ENCODE measurements at regions not wholly inside any gene's neighbourhood (a gene's known extent, or its start where the extent isn't known, plus 50 kb on each side); places are given as distances from the start of the nearest gene placed in this dataset.

- DNase-seq (ENCODE audit: low spot score in 2 of 2) = no peak
- no peak for FAIRE-seq
These were observed 93.4 kb upstream of the SEPTIN5 start for GRCh38 chr22:19620742-19621371.

- FAIRE-seq = no peak
These were observed 92.8 kb upstream of the SEPTIN5 start for GRCh38 chr22:19621373-19622060.

DNA sequence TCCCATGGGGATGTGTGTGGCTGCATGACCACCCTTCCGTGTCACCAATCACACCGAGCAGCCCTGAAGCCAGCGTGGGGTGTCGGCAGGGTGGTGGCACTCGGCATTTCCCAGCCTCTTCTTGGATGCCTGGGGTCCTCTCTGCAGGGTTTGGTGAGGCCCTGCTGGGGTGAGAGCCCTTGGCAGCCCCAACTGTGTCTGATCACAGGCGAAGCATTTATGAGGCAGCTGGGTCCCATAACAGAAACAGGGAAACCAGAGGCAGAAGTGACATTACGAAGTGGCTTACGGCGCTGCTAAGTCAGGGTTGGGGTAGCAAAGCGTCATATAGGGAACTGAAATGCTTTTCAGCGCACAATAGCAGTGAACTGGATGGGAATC, 92.3 kb upstream of the SEPTIN5 start:
- no peak for DNase-seq (ENCODE audit: low spot score in 2 of 2)
- FAIRE-seq = no peak

More at GRCh38 chr22:19621373-19622060, 92.8 kb upstream of the SEPTIN5 start:
- DNase-seq (ENCODE audit: low spot score in 2 of 2) = no peak

DNA sequence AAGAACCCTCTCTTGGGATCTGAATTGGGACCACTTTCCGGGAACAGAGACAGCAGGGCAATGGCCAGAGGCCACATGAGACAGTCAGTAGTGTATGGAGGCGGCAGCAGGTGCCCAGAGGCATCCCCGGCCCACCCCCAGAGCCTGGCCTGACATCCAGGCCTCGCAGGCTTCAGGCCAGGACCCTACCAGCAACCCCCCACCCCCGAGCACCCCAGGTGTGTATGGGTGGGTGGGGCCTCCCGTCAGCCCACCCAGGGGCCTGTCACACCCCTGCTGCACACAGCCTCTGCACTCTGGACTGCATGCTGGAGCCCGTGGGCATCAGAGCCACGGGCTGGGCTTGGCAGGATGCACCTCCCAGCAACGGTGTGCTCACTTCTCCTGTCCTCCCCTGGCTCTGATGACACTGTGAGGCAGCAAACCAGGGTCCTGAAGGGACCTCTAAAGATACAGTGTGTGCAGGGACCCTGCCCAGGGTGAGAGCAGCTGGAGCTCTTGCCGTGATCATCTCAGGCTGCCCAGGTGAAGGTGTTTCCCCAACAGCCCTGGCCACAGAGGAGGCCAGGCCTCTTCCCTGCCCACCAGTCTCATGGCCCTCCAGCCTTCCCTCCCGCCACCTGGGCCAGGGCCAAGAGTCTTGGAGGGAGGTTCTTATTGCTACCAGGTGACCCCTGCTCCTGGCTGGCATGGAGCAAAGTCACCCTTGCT, 88.8 kb upstream of the SEPTIN5 start:
- FAIRE-seq (no peak), DNase-seq (ENCODE audit: low spot score in 2 of 2) (no peak)

- no peak for DNase-seq (ENCODE audit: low spot score in 2 of 2)
- FAIRE-seq = no peak
These were observed 88.2 kb upstream of the SEPTIN5 start for GRCh38 chr22:19626042-19626587.

- DNase-seq (ENCODE audit: low spot score in 2 of 2) = no peak
- FAIRE-seq = no peak
These were observed 87.6 kb upstream of the SEPTIN5 start for GRCh38 chr22:19626666-19627065.

- DNase-seq (ENCODE audit: low spot score in 2 of 2) (no peak), FAIRE-seq (no peak)
These were observed 86.1 kb upstream of the SEPTIN5 start for GRCh38 chr22:19628038-19628776.

DNA sequence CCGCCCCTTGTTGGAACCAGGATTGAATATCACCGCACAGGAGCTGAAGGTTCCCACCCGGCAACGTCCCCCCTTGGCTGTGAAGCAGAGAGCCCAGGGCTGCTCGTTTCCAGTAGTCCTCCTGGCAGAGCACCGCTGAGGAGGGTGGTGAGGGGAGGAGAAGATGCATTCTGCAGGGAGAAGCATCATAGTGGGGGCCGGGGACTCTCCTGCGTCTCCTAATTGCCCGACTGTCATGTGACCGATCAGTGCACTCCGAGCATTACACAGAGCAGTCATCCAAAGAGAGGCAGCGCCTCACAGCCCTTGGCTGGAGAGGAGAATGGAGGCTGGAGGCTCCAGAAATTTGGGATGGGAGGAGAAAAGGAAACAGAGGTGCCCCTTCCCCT, 85.0 kb upstream of the SEPTIN5 start:
- FAIRE-seq = no peak
- no peak for DNase-seq (ENCODE audit: low spot score in 2 of 2)

- DNase-seq (ENCODE audit: low spot score in 2 of 2) = peak; percentile 76 to 91
- FAIRE-seq = no peak
These were observed 84.4 kb upstream of the SEPTIN5 start for GRCh38 chr22:19629720-19630419.

DNA sequence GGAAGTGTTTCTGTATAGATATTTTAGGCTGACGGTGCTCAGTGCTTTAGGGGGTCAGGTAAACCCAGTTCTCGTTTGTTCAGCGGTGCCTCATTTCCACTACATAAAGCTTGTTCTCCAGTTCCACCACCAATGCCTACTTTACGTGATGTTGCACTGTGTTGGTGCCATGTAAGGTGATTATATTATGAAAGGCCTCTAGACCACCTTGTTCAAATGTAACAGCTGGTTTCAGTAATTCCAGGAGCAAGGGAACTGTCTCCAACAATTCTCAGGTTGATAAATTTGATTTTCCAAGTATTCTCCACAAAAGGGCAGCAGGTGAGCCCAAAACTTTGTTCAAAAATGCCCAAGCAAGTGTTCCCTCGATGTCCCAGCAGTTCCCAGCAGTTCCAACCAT, 83.7 kb upstream of the SEPTIN5 start:
- DNase-seq (ENCODE audit: low spot score in 2 of 2) (no peak), FAIRE-seq (no peak)

DNA sequence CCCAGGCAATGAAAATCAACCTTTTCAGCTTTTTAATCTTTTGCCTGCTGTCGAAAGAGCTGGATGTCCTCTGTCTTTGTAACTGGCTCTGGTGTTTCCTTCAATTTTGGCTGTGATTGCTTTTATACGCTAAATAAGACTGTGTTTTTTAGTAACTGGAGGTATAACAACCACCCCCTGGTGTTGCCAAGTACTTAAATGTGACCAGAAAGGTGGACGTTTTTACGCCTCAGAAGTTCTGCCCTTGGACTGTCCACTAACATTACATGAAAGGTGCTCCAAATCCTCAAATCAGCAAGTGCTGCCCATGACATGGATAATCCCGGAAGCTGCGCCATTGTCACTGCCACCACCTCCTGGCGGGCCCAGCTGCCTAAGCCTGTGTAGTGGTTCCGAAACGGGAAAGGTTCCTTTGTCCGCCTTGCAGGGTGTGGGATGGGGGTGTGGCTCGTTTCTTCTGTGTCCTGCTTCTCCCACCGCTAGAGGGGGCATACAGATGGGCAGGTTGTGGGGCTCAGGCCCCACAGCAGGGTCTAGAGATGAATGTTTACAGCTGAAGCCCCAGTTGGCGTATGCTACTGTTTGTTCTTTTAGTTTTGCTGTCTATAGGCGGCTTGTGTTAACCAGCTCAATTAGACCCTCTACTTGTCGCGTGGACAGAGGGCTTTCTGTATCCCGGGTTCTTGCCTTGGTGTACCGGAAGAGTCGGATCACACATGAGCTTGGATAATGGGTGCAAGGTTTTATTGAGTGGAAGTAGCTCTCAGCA, 82.2 kb upstream of the SEPTIN5 start:
- FAIRE-seq (no peak), DNase-seq (ENCODE audit: low spot score in 2 of 2) (no peak)

GRCh38 chr22:19632668-19633148, 81.6 kb upstream of the SEPTIN5 start:
- FAIRE-seq (no peak), DNase-seq (ENCODE audit: low spot score in 2 of 2) (no peak)

- FAIRE-seq (no peak), DNase-seq (ENCODE audit: low spot score in 2 of 2) (no peak)
These were observed 79.9 kb upstream of the SEPTIN5 start for GRCh38 chr22:19634226-19634975.

- DNase-seq (ENCODE audit: low spot score in 2 of 2) (no peak), FAIRE-seq (no peak)
These were observed 78.7 kb upstream of the SEPTIN5 start for GRCh38 chr22:19635644-19636043.

DNA sequence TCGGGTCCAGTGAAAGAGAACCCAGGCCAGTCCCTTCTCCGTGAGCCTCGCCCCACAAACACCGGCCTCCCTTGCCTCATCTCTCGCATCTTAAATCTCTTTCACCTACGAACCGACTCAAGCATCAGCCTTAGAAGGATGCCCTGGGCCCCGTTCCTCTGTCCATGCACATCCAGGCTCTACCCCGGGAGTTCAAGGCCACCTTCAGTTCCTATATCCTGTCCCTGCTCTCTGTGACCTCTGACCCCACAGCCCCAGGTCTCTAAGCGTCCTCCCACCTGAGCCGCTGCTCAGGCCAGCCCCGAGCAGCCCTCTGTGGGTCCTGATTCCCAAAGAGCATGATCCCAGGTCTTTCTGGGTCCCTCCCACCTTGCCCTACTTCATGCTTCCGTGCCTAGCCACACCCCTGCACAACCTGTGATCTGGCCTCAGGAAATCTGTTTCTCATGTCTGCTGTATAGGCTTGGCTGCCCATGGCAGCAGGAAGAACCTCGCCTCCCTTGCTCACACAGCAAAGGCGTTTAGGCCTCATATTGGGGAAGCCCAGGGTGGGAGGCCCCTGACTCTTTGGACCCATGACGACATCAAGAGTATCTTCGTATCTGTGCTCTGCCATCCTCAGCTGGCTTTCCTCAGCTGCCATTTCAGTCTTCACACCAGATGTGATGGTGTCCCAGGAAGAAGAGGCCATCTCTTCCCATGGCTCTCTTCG, 77.5 kb upstream of the SEPTIN5 start:
- DNase-seq (ENCODE audit: low spot score in 2 of 2) (no peak), FAIRE-seq (no peak)

DNA sequence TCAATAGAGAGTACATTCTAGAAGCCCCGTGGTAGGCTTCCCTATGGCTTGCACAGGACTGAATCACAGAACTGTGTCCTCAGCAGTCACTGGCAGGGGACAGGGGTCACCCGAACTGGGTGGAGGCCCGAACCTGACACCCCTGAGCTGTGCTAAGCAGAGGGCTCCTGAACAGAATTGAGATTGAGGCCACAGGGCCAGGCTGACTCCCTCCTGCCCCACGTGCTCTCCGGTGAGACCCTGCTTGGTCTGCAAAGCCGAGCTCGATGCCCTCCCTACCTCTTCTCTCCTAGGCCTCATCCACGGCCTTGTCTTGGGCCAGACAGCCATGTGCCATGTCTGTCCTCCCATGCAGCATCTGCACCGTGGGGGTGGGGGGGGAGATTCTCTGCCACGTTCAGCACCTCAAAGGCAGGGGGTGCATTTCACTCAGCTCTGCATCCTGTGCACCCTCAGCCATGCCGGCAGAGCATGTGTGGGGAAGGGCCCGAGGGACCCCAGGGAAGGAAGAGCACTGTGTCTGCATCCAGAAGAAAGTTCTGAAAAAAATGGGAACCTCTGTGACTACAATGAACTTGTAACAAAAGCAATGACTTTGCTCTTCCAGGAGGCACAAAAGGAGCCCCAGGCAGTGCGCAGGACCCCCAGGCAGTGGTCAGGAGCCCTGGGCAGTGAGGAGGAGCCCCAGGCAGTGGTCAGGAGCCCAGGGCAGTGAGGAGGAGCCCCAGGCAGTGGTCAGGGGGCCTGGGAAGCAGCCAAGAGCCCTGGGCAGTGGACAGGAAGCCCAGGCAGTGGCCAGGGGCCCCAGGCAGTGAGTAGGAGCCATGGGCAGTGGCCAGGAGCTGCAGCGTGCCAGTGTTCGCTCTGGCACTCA, 76.7 kb upstream of the SEPTIN5 start:
- FAIRE-seq (no peak), DNase-seq (ENCODE audit: low spot score in 2 of 2) (no peak)

Data from frontal cortex (tissue), 3 donors.